OCI-LY3 (cell line): ENCODE measurements at regions not wholly inside any gene's neighbourhood (a gene's known extent, or its start where the extent isn't known, plus 50 kb on each side); places are given as distances from the start of the nearest gene placed in this dataset.
"Not testable (repeated sequence)": the region's sequence is repeated elsewhere in the genome, so short reads cannot be mapped to it uniquely, and the experiment has no call there.

Experiments
- H2AFZ ChIP-seq: fragments of 200-600, 300-600 bp; shearing (Covaris generic); 2 replicates; pipeline ENCODE4 v1.6.0; 2014; ENCODE audit warnings: antibody characterized with exemption, low read depth, low read length
- H3K27ac ChIP-seq: fragments of 200-600, 300-600 bp; sonication (generic); 2 replicates; pipeline ENCODE4 v1.5.1; 2014; ENCODE audit warnings: mild to moderate bottlenecking, low read length, moderate library complexity, mixed read lengths
- H3K27me3 ChIP-seq: fragments of 200-600, 300-600 bp; sonication (generic); 2 replicates; pipeline ENCODE4 v1.6.1; 2014; ENCODE audit warnings: low read depth, low read length, mixed read lengths
- H3K36me3 ChIP-seq: fragments of 200-600, 300-600 bp; sonication (generic); replicated peaks from 2 replicates; pipeline ENCODE3; 2014; ENCODE audit warnings: low read depth, low read length, mixed read lengths
- H3K4me1 ChIP-seq: fragments of 300-600, 200-600 bp; sonication (generic); 2 replicates; pipeline ENCODE4 v1.6.1; 2014; ENCODE audit warnings: low read length, mixed read lengths
- H3K4me2 ChIP-seq: fragments of 200-600, 300-600 bp; sonication (generic); 2 replicates; pipeline ENCODE4 v1.6.1; 2014; ENCODE audit warnings: low read length, mixed read lengths
- H3K4me3 ChIP-seq: fragments of 300-600, 200-600 bp; sonication (generic); 2 replicates; pipeline ENCODE4 v1.5.1; 2014; ENCODE audit warnings: antibody characterized with exemption, mild to moderate bottlenecking, low read length, moderate library complexity
- H3K79me2 ChIP-seq: fragments of 300-600, 200-600 bp; shearing (Covaris generic); 2 replicates; pipeline ENCODE4 v1.6.1; 2014; ENCODE audit warnings: mild to moderate bottlenecking, low read length, mixed read lengths
- H3K9ac ChIP-seq: fragments of 300-600, 200-600 bp; shearing (Covaris generic); 2 replicates; pipeline ENCODE4 v1.6.0; 2014; ENCODE audit warnings: mild to moderate bottlenecking, low read length, moderate library complexity
- H3K9me3 ChIP-seq: fragments of 200-600, 300-600 bp; shearing (Covaris generic); 2 replicates; pipeline ENCODE4 v1.6.1; 2014; ENCODE audit warnings: low read length, mixed read lengths; ENCODE audit not compliant: insufficient read depth
- H4K20me1 ChIP-seq: fragments of 200-600, 300-600 bp; sonication (generic); 2 replicates; pipeline ENCODE4 v1.6.1; 2016; ENCODE audit warnings: low read length, mixed read lengths; ENCODE audit not compliant: insufficient read depth
- CTCF ChIP-seq: fragments of 200-600, 300-600 bp; sonication (generic); IDR thresholded peaks from 2 replicates; pipeline ENCODE4 v1.5.1; 2014; ENCODE audit warnings: antibody characterized with exemption, low read length, low read depth

GRCh38 chr7:128608678-128609421 is 63.2 kb upstream of the GARIN1A start:
- peak overlapping the region; percentile 88 for H3K4me2 ChIP-seq
- not testable (repeated sequence) for H3K36me3 ChIP-seq, H3K9me3 ChIP-seq, H3K4me1 ChIP-seq, H3K27me3 ChIP-seq, H4K20me1 ChIP-seq, H2AFZ ChIP-seq, H3K79me2 ChIP-seq
- 0 out of 2 replicates have a peak overlapping the region, but pooled peaks have one; percentile 30 for H3K9ac ChIP-seq
- TF ChIP-seq CTCF = peak; percentile 43
- H3K27ac ChIP-seq = peak overlapping the region; percentile 21
- H3K4me3 ChIP-seq = peak overlapping the region; percentile 69

GRCh38 chr7:128613366-128613765 is 58.7 kb upstream of the GARIN1A start:
- not testable (repeated sequence) for H3K9ac ChIP-seq, H3K27me3 ChIP-seq, H3K79me2 ChIP-seq, H3K27ac ChIP-seq, H3K4me2 ChIP-seq, H3K36me3 ChIP-seq, H3K4me1 ChIP-seq, H3K4me3 ChIP-seq, H4K20me1 ChIP-seq, H3K9me3 ChIP-seq, H2AFZ ChIP-seq

GRCh38 chr7:128614812-128615211 is 57.3 kb upstream of the GARIN1A start:
- not testable (repeated sequence) for H3K4me1 ChIP-seq, H2AFZ ChIP-seq, H3K27me3 ChIP-seq, H4K20me1 ChIP-seq, H3K4me2 ChIP-seq, H3K36me3 ChIP-seq, H3K79me2 ChIP-seq, H3K9ac ChIP-seq, H3K27ac ChIP-seq, H3K4me3 ChIP-seq, H3K9me3 ChIP-seq

- H2AFZ ChIP-seq, H3K79me2 ChIP-seq, H3K9me3 ChIP-seq, H3K4me2 ChIP-seq, H3K27ac ChIP-seq, H3K9ac ChIP-seq, H3K36me3 ChIP-seq, H3K4me3 ChIP-seq, H3K4me1 ChIP-seq, H4K20me1 ChIP-seq, H3K27me3 ChIP-seq: not testable (repeated sequence)
Observed at GRCh38 chr7:128616799-128617198, 55.3 kb upstream of the GARIN1A start.
